Embryonic facial prominence (tissue), 1 donor: ENCODE measurements at regions not wholly inside any gene's neighbourhood (a gene's known extent, or its start where the extent isn't known, plus 50 kb on each side); places are given as distances from the start of the nearest gene placed in this dataset.
"Not testable (repeated sequence)": the region's sequence is repeated elsewhere in the genome, so short reads cannot be mapped to it uniquely, and the experiment has no call there.

Experiments
- DNase-seq: peaks from one replicate; pipeline ENCODE4 v3.0.0-alpha.2; 2016; ENCODE audit errors: extremely low spot score

DNA sequence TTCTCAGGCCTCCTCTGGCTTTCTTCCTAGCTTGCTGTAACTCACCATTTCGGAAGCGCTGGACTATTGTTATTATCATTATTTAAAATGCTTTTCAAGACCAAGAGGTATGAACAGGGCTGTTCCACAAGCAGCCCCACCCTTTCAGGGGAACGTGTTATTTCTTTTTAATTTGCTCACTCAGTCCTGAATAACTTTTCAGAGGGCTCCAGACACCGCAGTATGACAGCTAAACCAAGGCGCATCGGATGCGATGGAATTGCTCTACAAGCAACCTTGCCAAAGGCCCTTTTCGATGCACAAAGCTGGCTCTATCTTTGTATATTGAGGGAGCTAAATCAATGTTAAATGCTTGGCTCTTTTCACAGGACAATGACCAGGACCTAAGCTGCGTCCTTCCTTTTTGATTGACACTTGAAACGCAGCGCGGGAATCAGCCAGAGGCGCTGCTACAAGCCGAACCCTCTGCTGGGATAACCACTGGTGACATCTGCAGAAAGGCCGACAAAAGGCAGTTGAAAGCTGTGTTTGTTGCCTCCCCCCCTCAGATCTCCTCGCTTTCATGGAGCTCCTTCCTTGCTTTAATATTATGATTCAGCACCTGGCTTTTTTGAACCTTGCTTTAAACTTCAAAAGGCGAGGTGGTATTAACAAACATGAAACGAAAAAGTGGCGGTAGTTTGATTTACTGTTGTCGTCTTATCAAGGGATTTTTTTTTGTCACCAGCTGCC, 204.7 kb upstream of the PROX1 start:
- no peak for DNase-seq

DNA sequence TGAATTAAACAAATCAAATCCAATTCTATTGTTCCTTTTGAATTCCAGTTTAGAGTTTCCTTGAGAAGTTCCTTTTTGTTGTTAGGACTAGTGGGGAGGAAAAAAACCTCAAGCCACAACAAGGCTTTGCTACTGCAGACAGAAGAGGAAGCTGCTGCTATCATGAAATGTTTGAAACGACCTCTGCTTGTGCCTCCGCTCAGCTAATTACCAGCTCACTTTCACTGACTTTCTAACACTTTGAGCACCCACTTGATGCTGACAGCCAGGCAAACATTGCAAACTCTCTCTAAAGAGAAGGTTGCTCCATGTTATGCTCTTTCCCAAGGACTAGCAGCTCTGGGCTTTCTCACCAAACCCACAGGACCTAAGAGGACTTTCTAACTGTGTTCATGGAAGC, 203.9 kb upstream of the PROX1 start:
- no peak for DNase-seq

DNA sequence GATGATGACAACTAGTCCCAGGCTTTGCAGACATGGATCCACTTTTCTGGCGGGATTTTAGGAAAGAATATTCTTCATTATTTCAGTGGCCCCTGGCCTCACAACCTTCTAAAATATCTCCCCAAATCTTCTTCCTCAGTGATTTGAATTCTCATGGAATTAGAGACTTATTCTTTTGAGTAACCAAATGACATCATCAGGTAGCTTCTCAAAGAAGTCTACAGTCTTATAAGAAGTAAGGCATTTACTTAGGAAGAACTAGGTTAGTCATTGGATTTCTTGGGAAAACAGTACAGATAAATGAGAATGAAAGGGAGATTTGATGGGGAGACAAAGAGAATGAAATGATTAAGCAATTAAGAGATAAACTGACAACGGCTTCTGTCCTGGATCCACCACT, 201.1 kb upstream of the PROX1 start:
- DNase-seq: no peak

DNA sequence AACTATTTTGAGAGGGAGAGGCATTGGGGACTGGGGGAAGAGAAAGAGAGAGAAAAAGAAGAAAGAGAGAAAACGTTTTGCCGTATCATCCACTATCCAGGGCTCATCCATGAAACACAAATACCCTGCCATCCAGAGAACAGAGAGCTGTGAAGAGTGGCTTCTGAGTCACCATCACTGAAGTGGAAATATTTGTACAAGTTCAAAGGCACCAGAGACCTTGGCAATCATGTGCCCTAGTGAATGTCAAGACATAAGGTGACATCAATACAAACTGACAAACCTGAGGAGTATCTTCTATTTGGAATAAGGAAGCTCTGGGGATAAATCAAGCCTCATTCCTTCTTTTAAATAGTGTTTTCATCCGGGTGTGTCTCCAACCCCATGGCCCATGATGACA, 197.2 kb upstream of the PROX1 start:
- DNase-seq: no peak

- no peak for DNase-seq
Observed at GRCh38 chr1:213793482-213794067, 194.2 kb upstream of the PROX1 start.

DNA sequence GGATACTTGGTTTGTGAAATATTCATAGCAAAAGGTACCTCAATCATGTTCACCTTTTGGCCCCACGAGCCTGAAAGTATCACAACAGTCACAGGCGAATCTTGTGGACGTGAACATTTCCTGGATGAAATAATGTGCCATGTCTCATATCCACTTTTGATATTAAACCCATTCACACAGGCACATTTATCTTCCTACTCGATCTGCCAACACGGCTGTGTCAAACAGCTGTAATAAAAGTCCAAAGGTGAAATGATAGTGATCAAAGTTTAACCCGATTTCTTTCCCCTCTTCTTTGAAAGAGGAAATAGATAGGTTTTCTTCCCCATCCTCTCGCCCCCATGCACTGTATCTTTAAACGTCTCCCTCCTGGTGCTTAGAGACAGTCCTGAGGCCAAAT, 191.2 kb upstream of the PROX1 start:
- DNase-seq: no peak

DNA sequence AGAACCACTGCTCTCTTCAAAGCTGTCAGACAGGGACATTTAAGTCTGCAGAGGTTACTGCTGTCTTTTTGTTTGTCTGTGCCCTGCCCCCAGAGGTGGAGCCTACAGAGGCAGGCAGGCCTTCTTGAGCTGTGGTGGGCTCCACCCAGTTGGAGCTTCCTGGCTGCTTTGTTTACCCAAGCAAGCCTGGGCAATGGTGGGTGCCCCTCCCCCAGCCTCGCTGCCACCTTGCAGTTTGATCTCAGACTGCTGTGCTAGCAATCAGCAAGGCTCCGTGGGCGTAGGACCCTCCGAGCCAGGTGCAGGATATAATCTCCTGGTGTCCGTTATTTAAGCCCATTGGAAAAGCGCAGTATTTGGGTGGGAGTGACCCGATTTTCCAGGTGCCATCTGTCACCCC, 179.5 kb upstream of the PROX1 start:
- DNase-seq: not testable (repeated sequence)

GRCh38 chr1:213817156-213817555, 170.6 kb upstream of the PROX1 start:
- no peak for DNase-seq

- no peak for DNase-seq
Observed at GRCh38 chr1:213820362-213821149, 167.2 kb upstream of the PROX1 start.

GRCh38 chr1:213821175-213821942, 166.4 kb upstream of the PROX1 start:
- no peak for DNase-seq

DNA sequence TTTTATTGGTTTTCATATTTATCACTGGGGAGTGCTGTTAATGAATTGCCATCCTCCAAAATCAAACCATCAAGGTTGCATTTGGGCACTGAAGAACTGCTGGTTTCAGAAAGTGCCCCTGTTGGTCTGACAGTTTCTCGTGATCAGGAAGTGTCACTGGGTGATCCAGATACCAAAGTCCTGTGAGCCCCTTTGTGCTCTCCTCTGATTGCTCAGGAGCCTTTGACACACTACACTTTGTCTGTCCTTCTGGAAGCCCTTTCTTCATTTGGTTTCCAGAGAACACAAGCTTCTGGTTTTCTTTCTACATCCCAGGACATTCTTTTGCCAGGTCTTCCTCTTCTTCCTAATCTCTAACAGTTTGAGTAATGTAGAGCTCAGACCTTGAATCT, 165.8 kb upstream of the PROX1 start:
- no peak for DNase-seq

GRCh38 chr1:213826891-213827290, 160.9 kb upstream of the PROX1 start:
- DNase-seq: no peak

GRCh38 chr1:213828867-213829266, 158.9 kb upstream of the PROX1 start:
- no peak for DNase-seq

- no peak for DNase-seq
Observed at GRCh38 chr1:213829780-213830179, 158.0 kb upstream of the PROX1 start.

GRCh38 chr1:213830371-213830770, 157.4 kb upstream of the PROX1 start:
- no peak for DNase-seq

DNA sequence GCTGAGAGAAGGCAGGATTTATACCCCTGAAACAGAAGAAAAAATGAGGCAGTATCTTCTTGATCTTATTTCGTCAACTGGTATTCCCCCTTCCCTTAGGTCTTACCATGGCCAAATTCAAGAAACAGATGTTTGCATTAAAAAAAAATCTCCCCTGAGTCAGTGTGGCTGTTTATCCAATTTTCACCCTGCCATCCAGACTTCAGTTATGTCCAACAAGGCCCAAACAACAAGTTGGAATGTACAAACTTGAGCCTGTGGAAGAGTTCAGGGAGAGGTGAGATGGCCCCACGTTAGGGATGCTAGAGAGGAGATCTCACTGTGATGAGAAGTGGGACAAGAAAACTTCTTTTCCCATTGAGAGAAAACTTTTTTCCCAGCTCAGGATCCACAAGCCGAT, 147.2 kb upstream of the PROX1 start:
- no peak for DNase-seq

DNA sequence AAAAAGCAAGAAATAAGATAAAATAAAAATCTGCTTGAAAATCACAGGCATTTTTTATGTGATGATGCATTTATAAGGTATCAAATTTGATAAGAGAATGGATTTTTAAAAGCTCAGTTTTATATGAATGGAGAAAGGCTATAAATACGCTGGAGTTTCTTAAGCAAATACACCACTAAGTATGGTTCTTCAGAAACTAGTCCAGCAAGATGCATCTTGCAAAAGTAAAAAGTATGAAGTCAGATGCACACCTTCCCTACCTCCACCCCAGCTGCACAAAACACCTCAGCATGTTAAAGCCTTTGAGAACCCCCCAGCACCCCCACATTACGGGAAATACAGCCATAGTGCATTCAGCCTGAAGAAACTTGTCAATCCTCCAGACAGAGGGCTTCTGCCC, 143.1 kb upstream of the PROX1 start:
- DNase-seq: no peak

DNA sequence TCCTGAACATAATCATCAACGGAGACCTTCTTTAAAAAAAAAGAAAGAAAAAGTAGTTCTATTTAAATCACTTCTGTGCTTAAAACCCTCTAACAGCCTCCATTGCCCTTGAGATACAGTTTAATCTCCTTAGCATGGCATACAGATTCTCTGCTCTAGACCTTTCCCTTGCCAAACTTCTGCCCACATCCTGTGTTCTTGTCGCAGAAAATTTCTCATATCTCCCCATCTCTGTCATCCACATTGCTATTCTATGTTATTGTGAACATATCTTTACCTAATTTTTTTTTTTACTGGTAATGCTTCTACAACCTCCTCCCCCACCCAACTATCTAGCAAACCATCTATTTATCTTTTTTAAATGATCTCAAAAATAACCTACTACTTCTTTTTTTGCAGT, 135.7 kb upstream of the PROX1 start:
- no peak for DNase-seq

GRCh38 chr1:213858581-213858980, 129.2 kb upstream of the PROX1 start:
- no peak for DNase-seq

DNA sequence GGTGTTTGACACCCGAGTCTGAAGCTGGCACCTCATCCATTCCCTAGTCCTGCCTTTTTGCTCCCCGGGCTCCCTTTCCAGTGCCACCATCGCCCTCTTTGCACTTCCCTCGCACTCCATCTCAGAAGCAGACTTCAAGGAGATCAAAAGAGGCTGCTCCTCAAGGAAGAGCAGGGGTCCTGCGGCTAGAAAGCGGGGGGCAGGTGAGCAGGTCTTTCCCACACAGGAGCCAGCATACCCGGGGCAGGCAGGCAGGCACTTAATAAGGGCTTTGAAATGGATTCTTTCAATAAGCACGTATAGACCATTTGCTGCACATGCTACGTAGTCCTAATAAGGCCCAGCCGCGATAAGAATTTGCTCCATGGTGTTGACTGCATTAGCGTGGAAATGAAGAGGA, 125.9 kb upstream of the PROX1 start:
- no peak for DNase-seq

- DNase-seq: no peak
Observed at GRCh38 chr1:213864091-213864490, 123.7 kb upstream of the PROX1 start.

GRCh38 chr1:213868482-213868881, 119.3 kb upstream of the PROX1 start:
- DNase-seq: no peak
